ENCODE measurements at regions not wholly inside any gene's neighbourhood (a gene's known extent, or its start where the extent isn't known, plus 50 kb on each side); places are given as distances from the start of the nearest gene placed in this dataset.

DNA sequence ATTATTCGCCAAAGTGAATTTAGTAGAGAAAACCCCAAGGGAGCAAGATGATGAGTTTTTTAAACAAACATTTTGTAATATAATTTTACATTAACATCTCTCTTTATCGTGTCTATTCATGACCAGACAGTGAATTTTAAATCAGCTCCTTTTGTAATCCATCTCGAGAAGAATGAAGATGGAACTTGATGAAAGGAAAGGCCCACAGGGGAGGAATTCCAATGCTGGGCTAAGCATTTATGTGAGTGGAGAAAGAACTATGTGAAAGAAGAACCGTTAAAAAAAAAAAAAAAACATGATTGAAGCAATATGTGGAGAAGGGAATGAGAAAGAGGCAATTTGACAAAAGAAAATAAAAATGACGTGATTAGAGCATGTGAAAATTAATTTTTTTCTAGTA lies 170.6 kb downstream of the KCTD12 start:
- no peak overlapping the region for H3K27ac ChIP-seq
- no peaks in the 10 kb centered on the region for H3K36me3 ChIP-seq (replicated peaks in 1 of 2; ENCODE audit: insufficient read depth in 1 of 2, low read depth in 2 of 2)
- intact Hi-C loops (cut with DNase I) = no loop called here
- no peak for TF ChIP-seq POLR2A (IDR thresholded peaks at IDR 0.05)
- TF ChIP-seq, protein P1, sequence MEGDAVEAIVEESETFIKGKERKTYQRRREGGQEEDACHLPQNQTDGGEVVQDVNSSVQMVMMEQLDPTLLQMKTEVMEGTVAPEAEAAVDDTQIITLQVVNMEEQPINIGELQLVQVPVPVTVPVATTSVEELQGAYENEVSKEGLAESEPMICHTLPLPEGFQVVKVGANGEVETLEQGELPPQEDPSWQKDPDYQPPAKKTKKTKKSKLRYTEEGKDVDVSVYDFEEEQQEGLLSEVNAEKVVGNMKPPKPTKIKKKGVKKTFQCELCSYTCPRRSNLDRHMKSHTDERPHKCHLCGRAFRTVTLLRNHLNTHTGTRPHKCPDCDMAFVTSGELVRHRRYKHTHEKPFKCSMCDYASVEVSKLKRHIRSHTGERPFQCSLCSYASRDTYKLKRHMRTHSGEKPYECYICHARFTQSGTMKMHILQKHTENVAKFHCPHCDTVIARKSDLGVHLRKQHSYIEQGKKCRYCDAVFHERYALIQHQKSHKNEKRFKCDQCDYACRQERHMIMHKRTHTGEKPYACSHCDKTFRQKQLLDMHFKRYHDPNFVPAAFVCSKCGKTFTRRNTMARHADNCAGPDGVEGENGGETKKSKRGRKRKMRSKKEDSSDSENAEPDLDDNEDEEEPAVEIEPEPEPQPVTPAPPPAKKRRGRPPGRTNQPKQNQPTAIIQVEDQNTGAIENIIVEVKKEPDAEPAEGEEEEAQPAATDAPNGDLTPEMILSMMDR (IDR thresholded peaks at IDR 0.05) = no peak
- DNase-seq = no peak
- 63 to 72% methylated on average over 5 of the region's 5 CpGs for WGBS, 2 donors
- no peak overlapping the region for H3K4me3 ChIP-seq
- H3K9me3 ChIP-seq = no peaks in the 10 kb centered on the region
- no peak for ATAC-seq
- H3K27me3 ChIP-seq = no peaks in the 10 kb centered on the region
- H3K4me1 ChIP-seq = no peaks in the 10 kb centered on the region

DNA sequence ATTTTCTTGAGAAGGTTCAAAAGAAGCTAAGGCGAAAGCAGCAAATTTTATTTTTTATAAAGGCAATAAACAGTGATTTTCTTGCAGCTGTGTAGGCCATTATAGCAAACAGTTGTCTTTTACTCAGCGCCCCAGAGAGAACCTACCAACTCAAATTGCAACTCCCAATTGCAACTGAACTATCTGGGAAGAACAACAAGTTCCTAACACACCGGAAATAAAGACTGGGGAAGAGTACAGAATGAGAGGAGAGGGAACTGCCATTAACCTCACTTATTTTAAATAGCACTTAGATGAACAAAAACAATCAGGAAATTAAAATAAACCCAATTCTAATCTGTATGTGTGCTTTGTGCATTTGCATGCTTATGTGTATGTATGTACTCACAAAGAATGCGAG lies 171.1 kb downstream of the KCTD12 start:
- ATAC-seq = no peak
- WGBS, 2 donors = 69 to 82% methylated on average over 4 of the region's 4 CpGs
- Histone ChIP-seq H3K36me3 (replicated peaks in 1 of 2; ENCODE audit: insufficient read depth in 1 of 2, low read depth in 2 of 2) (no peaks in the 10 kb centered on the region), H3K27ac (no peak overlapping the region), H3K27me3 (no peaks in the 10 kb centered on the region), H3K4me3 (no peak overlapping the region), H3K9me3 (no peaks in the 10 kb centered on the region), H3K4me1 (no peaks in the 10 kb centered on the region)
- TF ChIP-seq POLR2A (IDR thresholded peaks at IDR 0.05) = no peak
- TF ChIP-seq, protein P1 (IDR thresholded peaks at IDR 0.05) = no peak
- no peak for DNase-seq
- intact Hi-C loops (cut with DNase I) = no loop called here

DNA sequence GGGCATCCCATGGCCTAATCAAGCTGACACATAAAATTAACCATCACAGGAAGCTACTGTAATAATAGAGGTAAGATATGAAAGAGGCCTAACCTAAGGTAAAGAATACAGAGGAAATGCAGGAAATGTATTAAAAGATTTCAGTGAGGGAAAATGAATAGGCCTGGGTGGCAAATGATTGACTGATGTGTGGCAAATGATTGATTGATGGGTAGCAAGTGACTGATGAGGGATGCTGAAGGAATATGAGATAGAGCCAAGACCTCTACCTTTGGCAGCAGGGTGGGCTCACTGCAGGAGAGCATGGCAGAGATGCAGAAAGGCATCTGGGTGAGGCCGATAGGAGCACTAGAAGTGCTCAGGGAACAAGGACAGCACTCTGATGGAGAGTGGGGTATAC lies 172.9 kb downstream of the KCTD12 start:
- Histone ChIP-seq H3K9me3 (no peaks in the 10 kb centered on the region), H3K4me1 (no peaks in the 10 kb centered on the region), H3K27ac (no peak overlapping the region), H3K4me3 (no peak overlapping the region), H3K36me3 (replicated peaks in 1 of 2; ENCODE audit: insufficient read depth in 1 of 2, low read depth in 2 of 2) (no peaks in the 10 kb centered on the region), H3K27me3 (no peaks in the 10 kb centered on the region)
- no peak for ATAC-seq
- no peak for DNase-seq
- 81 to 83% methylated on average over 1 of the region's 1 CpG for WGBS, 2 donors
- TF ChIP-seq POLR2A (IDR thresholded peaks at IDR 0.05) = no peak
- TF ChIP-seq, protein P1 (IDR thresholded peaks at IDR 0.05) = no peak
- intact Hi-C loops (cut with DNase I) = no loop called here

DNA sequence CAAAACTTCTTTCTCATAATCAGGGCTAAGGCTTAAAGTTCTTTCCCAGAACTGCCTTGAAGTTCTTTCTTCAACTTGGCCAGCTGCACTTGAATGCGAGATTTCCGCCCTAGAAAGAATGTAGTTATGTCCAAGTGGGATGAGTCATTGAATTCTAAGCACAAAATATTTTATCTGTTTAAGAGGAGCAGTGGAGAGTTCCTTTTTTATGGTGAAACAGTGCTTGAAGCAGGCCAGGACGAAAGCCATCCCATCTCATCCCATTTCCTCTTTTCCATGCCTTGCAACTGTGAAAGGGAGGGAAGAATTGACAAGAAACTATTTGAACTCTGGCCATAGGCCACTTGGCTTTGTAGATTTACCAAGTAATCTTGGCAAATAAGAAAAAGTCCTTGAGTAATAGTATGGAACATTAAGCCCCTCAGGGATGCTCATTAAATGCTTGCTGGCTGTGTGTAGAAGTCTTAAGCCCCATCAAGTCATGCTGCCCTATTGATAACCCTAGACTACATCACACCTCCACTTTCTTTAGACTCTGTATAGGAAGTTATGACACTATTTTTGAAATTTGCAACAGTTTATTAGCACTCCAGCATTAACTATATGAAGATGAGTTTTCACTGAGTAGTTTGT lies 174.5 kb downstream of the KCTD12 start:
- Histone ChIP-seq H3K4me1 (no peaks in the 10 kb centered on the region), H3K27me3 (no peaks in the 10 kb centered on the region), H3K4me3 (no peak overlapping the region), H3K27ac (peak overlapping the region in 1 of 4 donors; percentile 9), H3K9me3 (no peaks in the 10 kb centered on the region), H3K36me3 (replicated peaks in 1 of 2; ENCODE audit: insufficient read depth in 1 of 2, low read depth in 2 of 2) (no peaks in the 10 kb centered on the region)
- intact Hi-C loops (cut with DNase I) = no loop called here
- ATAC-seq = peak; percentile 62
- WGBS, 2 donors = 57 to 62% methylated on average over 3 of the region's 3 CpGs
- TF ChIP-seq POLR2A (IDR thresholded peaks at IDR 0.05) = no peak
- TF ChIP-seq, protein P1 (IDR thresholded peaks at IDR 0.05) = no peak
- peak in 2 of 4 donors; percentile 16 to 44 for DNase-seq

DNA sequence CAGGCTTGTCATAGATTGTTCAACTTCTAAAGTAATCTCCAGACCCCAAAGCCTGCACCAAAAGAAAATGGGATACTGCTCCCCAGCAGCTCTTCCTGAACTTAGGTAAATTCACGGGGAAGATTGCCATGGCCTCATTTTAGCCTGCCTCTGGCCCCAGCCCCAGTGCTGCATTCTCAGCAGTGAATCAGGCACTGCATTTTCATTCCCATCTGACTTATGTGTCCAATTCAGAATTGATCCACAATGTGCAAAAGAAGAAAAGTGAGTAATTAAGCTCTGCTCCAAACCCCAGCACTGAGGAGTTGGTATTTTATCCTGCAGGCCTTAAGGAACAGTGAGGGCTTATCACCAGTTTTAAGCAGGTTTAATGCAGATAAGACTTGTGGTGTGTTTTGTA lies 176.4 kb downstream of the KCTD12 start:
- Histone ChIP-seq H3K27ac (no peak overlapping the region), H3K4me1 (no peaks in the 10 kb centered on the region), H3K27me3 (no peaks in the 10 kb centered on the region), H3K9me3 (no peaks in the 10 kb centered on the region), H3K36me3 (replicated peaks in 1 of 2; ENCODE audit: insufficient read depth in 1 of 2, low read depth in 2 of 2) (no peaks in the 10 kb centered on the region), H3K4me3 (no peak overlapping the region)
- ATAC-seq (no peak), DNase-seq (no peak)
- intact Hi-C loops (cut with DNase I) = no loop called here
- TF ChIP-seq, protein P1 (IDR thresholded peaks at IDR 0.05) = no peak
- TF ChIP-seq POLR2A (IDR thresholded peaks at IDR 0.05) = no peak
- 85 to 100% methylated on average over 1 of the region's 1 CpG for WGBS, 2 donors

Measured in body of pancreas (tissue), 4 donors.